Mucosa of descending colon (tissue), 3 donors: ENCODE measurements at regions not wholly inside any gene's neighbourhood (a gene's known extent, or its start where the extent isn't known, plus 50 kb on each side); places are given as distances from the start of the nearest gene placed in this dataset.

Experiments
- ATAC-seq: fragments of 200-7000 bp; cut with Tn5 transposase; one replicate; pipeline ENCODE4 v1.9.1; 2020; ENCODE audit warnings: mild to moderate bottlenecking, moderate library complexity
- DNase-seq, 3 donors: peaks; one replicate each; pipeline ENCODE4 v3.0.0-alpha.2; 2020
- H3K36me3 ChIP-seq: fragments of 200-600 bp; one replicate; pipeline ENCODE4 v1.8.0; 2021; ENCODE audit warnings: low read depth, mild to moderate bottlenecking
- H3K4me1 ChIP-seq: fragments of 200-600 bp; one replicate; pipeline ENCODE4 v1.8.0; 2021; ENCODE audit warnings: low read depth, mild to moderate bottlenecking
- H3K4me3 ChIP-seq: fragments of 200-600 bp; one replicate; pipeline ENCODE4 v1.8.0; 2021; ENCODE audit warnings: mild to moderate bottlenecking
- H3K9me3 ChIP-seq: fragments of 200-600 bp; one replicate; pipeline ENCODE4 v1.8.0; 2021; ENCODE audit warnings: mild to moderate bottlenecking
- CTCF ChIP-seq: fragments of 200-600 bp; IDR thresholded peaks from one replicate; pipeline ENCODE4 v1.8.0; 2022; ENCODE audit warnings: antibody characterized with exemption, mild to moderate bottlenecking
- intact Hi-C, 2 donors: fragments of 100-400 bp; cut with DNase I in 1 of 2; cut with micrococcal nuclease in 1 of 2; formaldehyde crosslinking; loops; one replicate each; pipeline versions ENCODE4 v1.11.0 to v1.11.1; 2022; cut with DNase I, micrococcal nuclease
- donor health status: DM: no; HTN: no; CAD: no; lungs with moderate emphysema.
- donor health status: DM: no; HTN: no; CAD: no.
- donor health status: DM: no; HTN: yes; CAD: no.

DNA sequence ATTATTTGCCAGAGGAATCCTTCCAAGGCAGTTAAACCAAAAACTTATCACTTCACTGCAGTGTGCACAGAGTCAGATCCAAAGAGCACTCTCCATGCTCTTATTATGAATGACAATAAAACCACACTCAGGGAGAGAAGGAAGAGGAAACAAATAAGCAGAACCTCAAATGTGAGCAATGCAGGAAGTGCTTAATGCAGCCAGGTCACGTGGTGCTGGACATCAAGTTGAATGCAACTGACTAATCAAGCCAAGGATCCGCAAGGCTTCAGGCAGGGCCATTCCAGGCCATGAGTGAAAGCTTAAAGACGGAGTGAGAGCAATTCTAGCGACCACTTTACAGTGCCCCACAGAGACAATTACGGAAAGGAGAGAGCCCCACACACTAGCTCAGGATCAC, 230.4 kb upstream of the PUM3 start:
- intact Hi-C loops = loop anchor here in 1 of 2 donors (10.0 kb wide), 1 partner anchor 61 kb away; no protein-coding TSS in a partner anchor
- ATAC-seq = no peak
- no peaks in the 10 kb centered on the region for H3K36me3 ChIP-seq
- H3K9me3 ChIP-seq = no peaks in the 10 kb centered on the region
- DNase-seq = no peak
- H3K4me3 ChIP-seq = no peak overlapping the region
- H3K4me1 ChIP-seq = no peaks in the 10 kb centered on the region
- TF ChIP-seq CTCF = no peak

GRCh38 chr9:3066591-3066990, 222.7 kb upstream of the PUM3 start:
- H3K4me1 ChIP-seq = no peaks in the 10 kb centered on the region
- no peak overlapping the region for H3K4me3 ChIP-seq
- H3K9me3 ChIP-seq = no peaks in the 10 kb centered on the region
- TF ChIP-seq CTCF = no peak
- intact Hi-C loops = no loop called here
- ATAC-seq (no peak), DNase-seq (no peak)
- H3K36me3 ChIP-seq = no peaks in the 10 kb centered on the region

DNA sequence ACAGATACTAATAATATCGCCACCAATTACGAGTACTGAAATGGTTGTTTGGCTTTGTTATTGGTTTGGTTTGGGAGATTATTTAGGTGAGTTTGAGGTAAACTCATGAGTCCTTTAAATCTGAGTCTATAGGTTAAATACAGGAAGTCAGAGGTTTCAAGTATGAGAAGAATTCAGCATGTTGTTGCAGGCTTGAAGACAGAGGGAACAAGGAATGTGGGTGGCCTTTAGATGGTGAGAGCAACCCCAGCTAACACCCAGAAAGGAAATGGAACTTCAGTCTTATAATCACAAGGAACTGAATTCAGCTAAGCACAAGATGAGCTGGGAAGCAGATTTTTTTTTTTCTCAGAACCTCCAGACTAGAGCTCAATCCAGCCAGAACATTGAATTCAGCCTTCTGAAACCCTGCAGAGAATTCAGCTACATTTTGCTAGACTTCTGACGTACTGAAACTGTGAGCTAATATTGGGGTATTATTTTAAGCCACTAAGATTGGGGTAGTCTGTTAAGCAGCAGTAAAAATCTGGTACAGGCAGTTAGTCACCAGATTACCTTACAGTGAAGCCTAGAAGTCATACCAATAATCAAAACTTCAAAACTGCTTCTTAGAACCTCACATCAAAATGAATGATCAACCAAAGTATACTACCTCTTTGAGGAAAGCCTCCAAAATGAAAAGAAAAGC, 216.0 kb upstream of the PUM3 start:
- Histone ChIP-seq H3K4me1 (no peaks in the 10 kb centered on the region), H3K9me3 (no peaks in the 10 kb centered on the region), H3K36me3 (no peaks in the 10 kb centered on the region), H3K4me3 (no peak overlapping the region)
- TF ChIP-seq CTCF = no peak
- intact Hi-C loops = no loop called here
- no peak for DNase-seq
- ATAC-seq = no peak

DNA sequence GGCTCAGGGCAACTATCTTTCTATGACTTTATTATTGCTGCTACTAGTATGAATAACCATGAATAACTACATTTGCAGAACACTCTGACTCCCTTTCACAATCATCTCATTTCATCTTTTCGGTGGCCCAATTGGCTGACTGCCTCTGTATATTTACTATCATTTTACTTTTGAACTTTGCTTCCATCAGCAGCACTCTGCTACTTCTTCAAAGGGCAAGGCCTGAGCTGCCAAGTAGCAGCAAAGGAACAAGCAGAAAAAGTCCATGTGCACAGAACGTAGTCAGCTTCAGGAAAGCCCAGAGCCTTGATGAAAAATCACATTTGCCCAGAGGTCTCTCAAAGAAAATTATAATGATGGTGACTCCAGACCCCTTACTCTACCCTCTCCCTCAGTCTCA, 214.5 kb upstream of the PUM3 start:
- H3K4me1 ChIP-seq = no peaks in the 10 kb centered on the region

GRCh38 chr9:3054017-3054586, 210.2 kb upstream of the PUM3 start:
- ATAC-seq (no peak), DNase-seq (no peak)
- no peak overlapping the region for H3K4me3 ChIP-seq
- no peaks in the 10 kb centered on the region for H3K4me1 ChIP-seq
- intact Hi-C loops = no loop called here
- no peak for TF ChIP-seq CTCF
- no peaks in the 10 kb centered on the region for H3K9me3 ChIP-seq
- no peaks in the 10 kb centered on the region for H3K36me3 ChIP-seq

More for the DNA sequence above, 214.5 kb upstream of the PUM3 start:
- TF ChIP-seq CTCF = no peak
- intact Hi-C loops = no loop called here
- Histone ChIP-seq H3K36me3 (no peaks in the 10 kb centered on the region), H3K9me3 (no peaks in the 10 kb centered on the region), H3K4me3 (no peak overlapping the region)
- no peak for ATAC-seq
- DNase-seq = no peak
